ENCODE measurements at regions not wholly inside any gene's neighbourhood (a gene's known extent, or its start where the extent isn't known, plus 50 kb on each side); places are given as distances from the start of the nearest gene placed in this dataset.

DNA sequence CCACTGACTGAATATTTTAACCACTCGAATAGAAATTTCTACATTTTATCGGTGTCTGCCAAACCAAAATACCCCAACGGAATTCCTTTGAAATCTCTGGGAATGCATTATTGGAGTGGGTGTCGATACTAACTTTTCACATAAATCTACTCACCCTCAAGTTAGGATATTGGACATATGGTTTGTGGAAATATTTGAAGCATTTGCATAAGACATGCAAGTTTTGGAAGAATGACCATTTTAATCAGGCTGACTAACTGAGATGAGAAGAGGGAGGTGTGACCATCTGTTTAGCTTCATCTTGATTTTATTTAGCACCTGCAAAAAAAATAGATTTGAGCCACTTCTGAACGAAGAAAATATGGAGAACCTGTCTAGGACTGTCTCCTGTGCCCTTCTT is 61.2 kb downstream of the KLF6 start:
- H3K4me3 ChIP-seq (ENCODE audit: low read length) = no peak overlapping the region
- no peaks in the 10 kb centered on the region for H3K27me3 ChIP-seq (ENCODE audit: insufficient read depth, low read length)
- H3K9ac ChIP-seq (ENCODE audit: low read depth, low read length) = no peak overlapping the region
- H3K4me1 ChIP-seq (ENCODE audit: insufficient read depth, low read length) = no peaks in the 10 kb centered on the region
- H3K9me3 ChIP-seq (ENCODE audit: insufficient read depth, low read depth, low read length) = no peaks in the 10 kb centered on the region
- H3K27ac ChIP-seq (ENCODE audit: low read length) = no peak overlapping the region
- no peaks in the 10 kb centered on the region for H3K36me3 ChIP-seq (ENCODE audit: insufficient read depth, low read depth, low read length)

DNA sequence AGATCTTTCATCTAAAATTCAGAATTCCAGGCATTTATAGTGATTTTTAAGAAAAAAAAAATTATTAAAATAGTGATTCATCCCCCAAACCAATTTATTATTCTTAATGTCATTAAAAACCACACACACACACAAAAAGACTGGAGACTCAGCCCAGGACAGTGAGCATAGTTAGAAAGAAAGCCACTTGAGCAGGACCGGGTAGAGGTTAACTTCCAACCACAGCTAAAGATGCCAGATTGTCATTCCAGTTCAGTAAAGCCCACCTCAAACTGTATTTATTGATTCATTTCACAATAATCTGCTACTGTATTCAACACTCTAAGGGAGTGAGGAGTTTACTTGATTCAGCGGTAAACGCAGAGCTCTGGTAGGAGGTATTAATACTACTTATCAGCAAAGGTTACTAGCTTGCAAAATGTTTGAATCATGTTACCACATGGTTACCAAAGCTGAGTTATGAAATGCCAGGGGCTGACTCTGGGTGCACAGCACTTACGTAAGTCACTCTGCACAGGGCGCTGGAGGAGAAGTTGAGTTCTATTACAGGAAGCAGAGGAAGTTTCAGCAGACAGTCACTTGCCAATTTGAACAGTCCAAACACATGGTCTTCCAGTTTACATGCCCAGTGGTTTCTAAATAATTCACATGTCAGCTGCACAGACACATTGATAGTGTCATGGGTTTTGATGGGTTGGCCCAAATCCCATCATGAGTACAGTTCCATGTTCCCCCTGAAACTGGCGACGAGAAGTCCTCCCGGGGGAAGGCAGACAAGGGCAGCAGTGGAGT is 64.6 kb downstream of the KLF6 start:
- no peaks in the 10 kb centered on the region for H3K27me3 ChIP-seq (ENCODE audit: insufficient read depth, low read length)
- H3K36me3 ChIP-seq (ENCODE audit: insufficient read depth, low read depth, low read length) = no peaks in the 10 kb centered on the region
- no peak overlapping the region for H3K4me3 ChIP-seq (ENCODE audit: low read length)
- no peak overlapping the region for H3K27ac ChIP-seq (ENCODE audit: low read length)
- no peaks in the 10 kb centered on the region for H3K9me3 ChIP-seq (ENCODE audit: insufficient read depth, low read depth, low read length)
- H3K4me1 ChIP-seq (ENCODE audit: insufficient read depth, low read length) = no peaks in the 10 kb centered on the region
- no peak overlapping the region for H3K9ac ChIP-seq (ENCODE audit: low read depth, low read length)

DNA sequence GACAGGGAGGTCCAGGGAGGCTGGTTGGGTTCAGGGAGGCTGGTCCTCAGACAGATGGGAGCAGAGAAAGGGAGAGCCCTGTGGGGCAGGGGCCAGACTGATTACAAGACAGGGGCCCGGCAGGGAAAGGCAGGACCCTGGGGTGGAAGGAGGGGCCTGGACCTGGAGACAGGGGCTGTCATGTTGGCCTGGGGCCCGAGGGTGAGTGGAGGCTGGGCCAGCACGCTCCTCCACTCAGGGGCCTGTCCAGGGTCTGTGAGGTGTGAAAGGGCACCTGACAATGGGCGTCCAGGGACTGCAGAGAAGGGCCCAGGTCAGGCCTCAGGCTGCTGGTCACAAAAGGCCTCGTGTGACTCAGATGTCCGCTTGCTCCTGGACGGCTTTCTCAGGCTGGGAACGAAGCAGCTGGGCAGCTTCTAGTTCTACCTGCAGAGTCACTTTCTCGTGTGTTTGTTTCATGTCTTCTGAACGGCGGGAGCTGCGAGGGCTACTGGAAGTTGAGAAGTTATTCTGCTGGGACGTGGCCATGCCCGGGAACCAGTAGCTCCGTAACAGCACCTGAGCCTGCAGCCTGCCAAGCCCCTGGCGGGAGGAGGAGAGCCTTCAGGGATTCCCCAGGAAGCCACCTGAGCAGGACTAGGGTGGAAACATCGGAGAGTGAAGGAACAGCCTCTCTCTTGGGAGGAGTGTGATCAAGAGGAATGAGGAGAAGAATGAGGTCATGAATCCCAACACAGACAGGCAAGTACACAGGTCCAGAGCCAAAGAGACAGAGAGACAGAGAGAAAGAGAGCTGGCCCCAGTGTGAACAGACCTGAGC is 65.8 kb downstream of the KLF6 start:
- Histone ChIP-seq H3K9ac (ENCODE audit: low read depth, low read length) (no peak overlapping the region), H3K4me1 (ENCODE audit: insufficient read depth, low read length) (no peaks in the 10 kb centered on the region), H3K27ac (ENCODE audit: low read length) (no peak overlapping the region), H3K27me3 (ENCODE audit: insufficient read depth, low read length) (no peaks in the 10 kb centered on the region), H3K9me3 (ENCODE audit: insufficient read depth, low read depth, low read length) (no peaks in the 10 kb centered on the region), H3K36me3 (ENCODE audit: insufficient read depth, low read depth, low read length) (no peaks in the 10 kb centered on the region), H3K4me3 (ENCODE audit: low read length) (no peak overlapping the region)

DNA sequence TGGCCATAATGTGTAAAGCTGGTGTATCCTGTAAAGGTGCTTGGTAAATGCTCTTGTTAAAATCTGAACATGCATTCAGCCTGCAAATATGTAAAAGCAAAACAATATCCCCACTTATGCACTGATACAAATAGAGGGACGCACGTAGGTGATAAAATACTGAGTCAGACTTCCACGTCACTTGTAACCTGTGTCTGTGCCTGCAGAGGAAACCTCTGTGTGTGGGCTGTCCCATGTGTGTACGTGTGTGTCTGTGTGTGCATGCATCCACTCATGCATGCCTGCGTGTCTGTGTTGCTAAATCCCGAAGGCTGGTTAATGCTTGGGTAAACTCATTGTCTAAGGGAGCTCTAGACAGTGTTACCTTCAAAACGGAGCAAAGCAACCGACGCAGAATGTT is 68.9 kb downstream of the KLF6 start:
- Histone ChIP-seq H3K4me1 (ENCODE audit: insufficient read depth, low read length) (no peaks in the 10 kb centered on the region), H3K27ac (ENCODE audit: low read length) (no peak overlapping the region), H3K4me3 (ENCODE audit: low read length) (no peak overlapping the region), H3K36me3 (ENCODE audit: insufficient read depth, low read depth, low read length) (no peaks in the 10 kb centered on the region), H3K9me3 (ENCODE audit: insufficient read depth, low read depth, low read length) (no peaks in the 10 kb centered on the region), H3K27me3 (ENCODE audit: insufficient read depth, low read length) (no peaks in the 10 kb centered on the region), H3K9ac (ENCODE audit: low read depth, low read length) (no peak overlapping the region)

DNA sequence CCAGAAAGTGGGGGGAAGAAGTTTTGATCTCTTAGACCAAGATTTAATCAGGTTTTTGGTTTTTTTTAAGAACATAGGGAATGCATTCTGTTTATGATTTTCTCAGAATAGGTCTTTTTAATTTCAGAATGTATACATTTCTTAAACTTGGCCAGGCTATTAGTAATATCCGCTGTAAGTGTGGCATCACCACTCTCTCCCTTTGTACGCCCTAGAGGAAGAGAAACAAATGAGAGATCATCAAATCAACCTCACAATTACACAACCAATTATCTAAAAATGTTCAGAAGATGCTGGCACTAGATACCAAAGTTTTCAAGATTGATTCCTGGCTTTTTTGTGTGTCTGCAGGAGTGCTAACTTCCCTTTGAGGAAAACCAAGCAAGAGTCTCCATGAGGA is 70.0 kb downstream of the KLF6 start:
- Histone ChIP-seq H3K4me1 (ENCODE audit: insufficient read depth, low read length) (no peaks in the 10 kb centered on the region), H3K9ac (ENCODE audit: low read depth, low read length) (no peak overlapping the region), H3K4me3 (ENCODE audit: low read length) (no peak overlapping the region), H3K9me3 (ENCODE audit: insufficient read depth, low read depth, low read length) (no peaks in the 10 kb centered on the region), H3K36me3 (ENCODE audit: insufficient read depth, low read depth, low read length) (no peaks in the 10 kb centered on the region), H3K27me3 (ENCODE audit: insufficient read depth, low read length) (no peaks in the 10 kb centered on the region), H3K27ac (ENCODE audit: low read length) (no peak overlapping the region)

DNA sequence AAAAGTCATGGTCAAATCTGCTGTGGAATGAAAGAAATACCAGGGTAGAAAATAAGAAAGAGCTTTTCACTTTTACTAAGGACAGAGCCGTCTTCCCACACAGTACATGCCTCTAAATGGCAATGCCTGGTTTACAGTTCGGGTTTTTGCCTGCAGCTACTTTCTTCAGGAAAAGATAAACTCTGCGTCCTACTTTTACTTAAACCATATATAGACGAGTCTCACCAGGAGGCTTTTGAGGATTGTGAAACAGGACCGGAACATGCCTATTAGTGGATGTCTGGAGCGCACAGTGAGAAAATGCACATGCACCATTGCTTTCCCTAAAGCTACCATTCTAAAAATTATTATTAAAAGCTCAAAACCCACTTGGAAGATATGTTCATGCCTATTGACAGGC is 70.5 kb downstream of the KLF6 start:
- Histone ChIP-seq H3K9me3 (ENCODE audit: insufficient read depth, low read depth, low read length) (no peaks in the 10 kb centered on the region), H3K4me3 (ENCODE audit: low read length) (no peak overlapping the region), H3K4me1 (ENCODE audit: insufficient read depth, low read length) (no peaks in the 10 kb centered on the region), H3K27ac (ENCODE audit: low read length) (no peak overlapping the region), H3K36me3 (ENCODE audit: insufficient read depth, low read depth, low read length) (no peaks in the 10 kb centered on the region), H3K9ac (ENCODE audit: low read depth, low read length) (no peak overlapping the region), H3K27me3 (ENCODE audit: insufficient read depth, low read length) (no peaks in the 10 kb centered on the region)

DNA sequence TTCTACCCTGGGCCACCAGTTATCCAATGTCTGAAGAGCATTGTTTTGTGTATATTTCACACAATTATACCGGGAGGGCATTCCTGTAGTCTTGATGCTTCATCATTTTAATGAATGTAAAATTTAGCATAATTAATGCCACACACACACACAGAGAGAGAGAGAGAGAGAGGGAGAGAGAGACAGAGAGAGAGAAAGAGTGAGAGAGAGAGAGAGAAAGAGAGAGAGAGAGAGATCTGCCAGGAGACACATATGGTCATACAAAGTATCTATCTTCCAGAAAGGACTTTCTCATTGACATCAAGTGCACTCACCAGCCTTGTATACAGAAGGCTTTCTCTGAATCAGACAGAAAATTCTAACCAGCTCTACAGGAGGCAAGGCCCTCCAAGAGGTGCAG is 72.3 kb downstream of the KLF6 start:
- H3K27me3 ChIP-seq (ENCODE audit: insufficient read depth, low read length) = no peaks in the 10 kb centered on the region
- no peak overlapping the region for H3K4me3 ChIP-seq (ENCODE audit: low read length)
- H3K9ac ChIP-seq (ENCODE audit: low read depth, low read length) = no peak overlapping the region
- no peaks in the 10 kb centered on the region for H3K9me3 ChIP-seq (ENCODE audit: insufficient read depth, low read depth, low read length)
- no peaks in the 10 kb centered on the region for H3K4me1 ChIP-seq (ENCODE audit: insufficient read depth, low read length)
- no peaks in the 10 kb centered on the region for H3K36me3 ChIP-seq (ENCODE audit: insufficient read depth, low read depth, low read length)
- H3K27ac ChIP-seq (ENCODE audit: low read length) = no peak overlapping the region

DNA sequence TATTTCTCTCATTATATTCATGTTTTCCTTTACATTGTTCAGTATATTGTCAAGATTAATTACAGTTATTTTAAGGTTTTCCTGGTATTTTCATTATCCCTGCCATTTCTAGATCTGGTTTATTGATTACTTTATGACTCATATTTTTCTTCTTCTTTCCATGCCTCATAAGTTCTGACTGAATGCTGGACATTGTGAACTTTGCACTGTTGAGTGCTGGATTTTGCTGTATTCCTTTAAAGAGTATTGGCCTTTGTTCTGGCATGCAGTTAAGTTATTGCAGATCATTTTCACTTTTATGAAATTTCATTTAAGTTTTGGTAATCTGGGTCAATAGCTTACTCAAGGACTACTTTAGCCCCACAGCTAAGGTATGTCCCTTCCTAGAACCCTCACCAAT is 73.1 kb downstream of the KLF6 start:
- Histone ChIP-seq H3K9me3 (ENCODE audit: insufficient read depth, low read depth, low read length) (no peaks in the 10 kb centered on the region), H3K36me3 (ENCODE audit: insufficient read depth, low read depth, low read length) (no peaks in the 10 kb centered on the region), H3K27ac (ENCODE audit: low read length) (no peak overlapping the region), H3K4me3 (ENCODE audit: low read length) (no peak overlapping the region), H3K27me3 (ENCODE audit: insufficient read depth, low read length) (no peaks in the 10 kb centered on the region), H3K4me1 (ENCODE audit: insufficient read depth, low read length) (no peaks in the 10 kb centered on the region), H3K9ac (ENCODE audit: low read depth, low read length) (no peak overlapping the region)

DNA sequence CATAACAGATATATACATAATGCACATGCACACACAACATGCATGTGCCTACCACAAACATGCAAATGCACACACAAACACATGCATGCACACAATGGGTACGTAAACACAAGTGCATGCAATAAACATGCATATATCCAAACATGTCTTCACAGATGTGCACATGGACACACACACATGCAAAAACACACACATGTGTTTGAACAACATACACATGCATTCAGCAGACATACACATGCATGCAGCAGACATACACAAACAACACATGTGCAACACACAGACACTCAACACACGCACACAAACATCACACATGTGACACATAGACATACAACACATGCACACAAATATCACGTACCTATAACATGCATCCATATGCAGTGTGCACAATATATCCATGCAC is 74.2 kb downstream of the KLF6 start:
- Histone ChIP-seq H3K4me1 (ENCODE audit: insufficient read depth, low read length) (no peaks in the 10 kb centered on the region), H3K9ac (ENCODE audit: low read depth, low read length) (no peak overlapping the region), H3K36me3 (ENCODE audit: insufficient read depth, low read depth, low read length) (no peaks in the 10 kb centered on the region), H3K27ac (ENCODE audit: low read length) (no peak overlapping the region), H3K9me3 (ENCODE audit: insufficient read depth, low read depth, low read length) (no peaks in the 10 kb centered on the region), H3K4me3 (ENCODE audit: low read length) (no peak overlapping the region), H3K27me3 (ENCODE audit: insufficient read depth, low read length) (no peaks in the 10 kb centered on the region)

DNA sequence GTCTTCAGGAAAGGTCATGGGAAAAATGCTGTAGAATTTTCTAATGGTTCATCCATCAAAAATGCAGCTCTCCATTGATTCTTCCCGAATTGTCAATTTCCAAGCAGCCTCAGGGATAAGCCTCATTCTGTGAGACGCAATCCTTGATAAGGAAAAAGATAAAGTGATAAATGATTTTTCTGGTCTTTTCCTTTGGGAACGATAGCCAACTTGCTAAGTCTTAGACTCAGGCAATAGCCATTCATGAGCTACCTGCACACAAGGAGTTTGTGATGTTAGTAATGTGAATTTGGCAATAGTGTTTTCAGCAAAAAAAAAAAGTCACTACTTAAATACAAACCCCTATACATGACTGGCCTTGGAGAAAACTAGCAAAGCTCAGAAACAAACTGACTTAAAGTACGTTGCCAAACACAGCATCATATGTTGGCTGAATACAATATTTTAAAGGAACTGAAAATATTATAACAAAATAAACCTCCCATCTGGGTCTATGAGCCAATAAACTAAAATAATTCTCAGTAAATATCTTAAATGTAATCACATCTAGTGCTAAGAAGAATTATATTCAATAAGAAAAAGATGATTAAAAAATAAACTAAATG is 75.5 kb downstream of the KLF6 start:
- no peak overlapping the region for H3K4me3 ChIP-seq (ENCODE audit: low read length)
- H3K9me3 ChIP-seq (ENCODE audit: insufficient read depth, low read depth, low read length) = no peaks in the 10 kb centered on the region
- no peaks in the 10 kb centered on the region for H3K27me3 ChIP-seq (ENCODE audit: insufficient read depth, low read length)
- H3K36me3 ChIP-seq (ENCODE audit: insufficient read depth, low read depth, low read length) = no peaks in the 10 kb centered on the region
- no peaks in the 10 kb centered on the region for H3K4me1 ChIP-seq (ENCODE audit: insufficient read depth, low read length)
- no peak overlapping the region for H3K27ac ChIP-seq (ENCODE audit: low read length)
- H3K9ac ChIP-seq (ENCODE audit: low read depth, low read length) = no peak overlapping the region

DNA sequence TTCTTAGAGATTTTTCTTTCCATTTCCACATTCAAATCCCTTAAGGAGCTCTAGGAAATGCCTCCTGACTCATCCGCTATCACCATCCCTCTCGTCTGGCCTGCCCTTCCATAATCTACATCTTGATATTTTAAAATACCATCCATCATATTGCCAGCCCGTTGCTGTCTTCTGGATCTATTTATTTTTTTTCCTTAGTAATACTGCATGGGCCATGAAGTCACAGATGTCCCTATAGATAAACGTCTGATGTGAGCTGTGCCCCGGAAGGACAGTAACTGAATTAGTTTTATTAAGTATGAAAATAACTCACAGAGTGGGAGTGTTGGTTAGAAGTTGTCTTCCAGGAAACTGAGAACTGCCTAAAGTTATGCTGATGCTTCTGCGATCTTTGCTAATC is 76.2 kb downstream of the KLF6 start:
- Histone ChIP-seq H3K9ac (ENCODE audit: low read depth, low read length) (no peak overlapping the region), H3K9me3 (ENCODE audit: insufficient read depth, low read depth, low read length) (no peaks in the 10 kb centered on the region), H3K36me3 (ENCODE audit: insufficient read depth, low read depth, low read length) (no peaks in the 10 kb centered on the region), H3K27ac (ENCODE audit: low read length) (no peak overlapping the region), H3K4me3 (ENCODE audit: low read length) (no peak overlapping the region), H3K4me1 (ENCODE audit: insufficient read depth, low read length) (no peaks in the 10 kb centered on the region), H3K27me3 (ENCODE audit: insufficient read depth, low read length) (no peaks in the 10 kb centered on the region)

Measured in iPS-20b (cell line).